ENCODE measurements at regions not wholly inside any gene's neighbourhood (a gene's known extent, or its start where the extent isn't known, plus 50 kb on each side); places are given as distances from the start of the nearest gene placed in this dataset.

DNA sequence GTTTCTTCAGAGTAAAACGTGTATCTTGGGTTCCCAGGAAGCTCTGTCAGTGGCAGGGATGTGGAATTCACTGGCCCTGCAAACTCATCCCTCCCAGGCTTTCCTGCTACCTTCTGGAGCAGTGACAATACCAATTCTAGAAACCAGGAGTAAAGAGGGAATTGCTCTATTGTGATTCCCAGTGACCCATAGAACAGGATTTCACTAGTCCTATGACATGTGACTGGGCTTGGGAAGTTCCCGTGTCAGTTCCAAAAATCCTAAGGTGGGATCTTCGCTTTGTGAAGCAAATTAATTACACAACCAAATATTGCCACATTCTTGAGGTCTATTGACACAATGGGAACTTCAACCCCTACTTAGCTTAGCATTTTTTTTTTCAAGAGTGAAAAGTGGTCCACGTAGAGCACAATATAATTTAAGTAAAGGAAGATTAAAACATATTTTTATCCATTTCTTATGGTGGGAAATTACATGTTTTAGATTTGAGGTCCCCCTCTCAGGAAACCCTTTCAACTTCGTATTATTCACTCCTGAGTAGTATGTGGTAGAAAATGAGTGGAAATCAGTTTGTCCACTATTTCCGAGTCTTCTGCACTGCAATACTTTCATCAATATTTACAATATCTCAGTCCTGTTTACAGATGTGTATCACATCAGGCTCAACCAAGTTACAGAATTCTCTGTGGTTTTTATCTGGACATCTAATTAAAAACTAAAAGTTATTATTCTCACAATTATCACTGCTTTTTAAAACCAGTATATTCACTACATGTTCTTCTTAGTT, 88.9 kb upstream of the SOX5 start (continued):
- TF ChIP-seq ZNF143 (CRISPR knock-in tag; IDR thresholded peaks at IDR 0.05) (no peak), PHF5A (CRISPR knock-in tag; IDR thresholded peaks at IDR 0.05; ENCODE audit: low read depth, unreplicated experiment) (no peak), ONECUT2 (CRISPR knock-in tag; IDR thresholded peaks at IDR 0.05) (peak; percentile 40; the same call in 1 of the 2 replicates), JDP2 (CRISPR knock-in tag; IDR thresholded peaks at IDR 0.05; ENCODE audit: borderline replicate concordance) (no peak), GATAD2A (CRISPR knock-in tag; IDR thresholded peaks at IDR 0.05) (peak; percentile 95), HMG20B (CRISPR knock-in tag; conservative IDR thresholded peaks at IDR 0.05) (0 out of 2 replicates have a peak, but pooled peaks have one; percentile 15), NCOA1 (CRISPR knock-in tag; IDR thresholded peaks at IDR 0.05) (no peak), REPIN1 (CRISPR knock-in tag; IDR thresholded peaks at IDR 0.05; ENCODE audit: borderline replicate concordance, low read depth) (peak; percentile 29; the same call in 1 of the 2 replicates), SOX6 (IDR thresholded peaks at IDR 0.05) (no peak), SOX6 (CRISPR knock-in tag; IDR thresholded peaks at IDR 0.05) (peak; percentile 96), HDAC6 (IDR thresholded peaks at IDR 0.05; ENCODE audit: low read depth, low read length) (0 out of 2 replicates have a peak, but pooled peaks have one; percentile 36), SCMH1 (CRISPR knock-in tag; IDR thresholded peaks at IDR 0.05; ENCODE audit: borderline replicate concordance) (no peak), NCOA2 (CRISPR knock-in tag; IDR thresholded peaks at IDR 0.05) (peak; percentile 89), KAT8 (CRISPR knock-in tag; IDR thresholded peaks at IDR 0.05) (0 out of 2 replicates have a peak, but pooled peaks have one; percentile 28), NR2F2 (IDR thresholded peaks at IDR 0.05; ENCODE audit: borderline replicate concordance, low read depth) (peak; percentile 65), ZNF747 (CRISPR knock-in tag; IDR thresholded peaks at IDR 0.05; ENCODE audit: borderline replicate concordance) (no peak), FOSL2 (CRISPR knock-in tag; IDR thresholded peaks at IDR 0.05) (peak; percentile 81), SIN3A (IDR thresholded peaks at IDR 0.05; ENCODE audit: borderline replicate concordance, low read depth, low read length) (0 out of 2 replicates have a peak, but pooled peaks have one; percentile 39), ZNF749 (CRISPR knock-in tag; IDR thresholded peaks at IDR 0.05; ENCODE audit: borderline replicate concordance) (0 out of 2 replicates have a peak, but pooled peaks have one; percentile 7), ZNF772 (CRISPR knock-in tag; IDR thresholded peaks at IDR 0.05) (no peak)
- TF ChIP-seq, protein P1, sequence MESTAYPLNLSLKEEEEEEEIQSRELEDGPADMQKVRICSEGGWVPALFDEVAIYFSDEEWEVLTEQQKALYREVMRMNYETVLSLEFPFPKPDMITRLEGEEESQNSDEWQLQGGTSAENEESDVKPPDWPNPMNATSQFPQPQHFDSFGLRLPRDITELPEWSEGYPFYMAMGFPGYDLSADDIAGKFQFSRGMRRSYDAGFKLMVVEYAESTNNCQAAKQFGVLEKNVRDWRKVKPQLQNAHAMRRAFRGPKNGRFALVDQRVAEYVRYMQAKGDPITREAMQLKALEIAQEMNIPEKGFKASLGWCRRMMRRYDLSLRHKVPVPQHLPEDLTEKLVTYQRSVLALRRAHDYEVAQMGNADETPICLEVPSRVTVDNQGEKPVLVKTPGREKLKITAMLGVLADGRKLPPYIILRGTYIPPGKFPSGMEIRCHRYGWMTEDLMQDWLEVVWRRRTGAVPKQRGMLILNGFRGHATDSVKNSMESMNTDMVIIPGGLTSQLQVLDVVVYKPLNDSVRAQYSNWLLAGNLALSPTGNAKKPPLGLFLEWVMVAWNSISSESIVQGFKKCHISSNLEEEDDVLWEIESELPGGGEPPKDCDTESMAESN (CRISPR knock-in tag; conservative IDR thresholded peaks at IDR 0.05): peak; percentile 56; the same call in 1 of the 2 replicates
- TF ChIP-seq, protein P2, sequence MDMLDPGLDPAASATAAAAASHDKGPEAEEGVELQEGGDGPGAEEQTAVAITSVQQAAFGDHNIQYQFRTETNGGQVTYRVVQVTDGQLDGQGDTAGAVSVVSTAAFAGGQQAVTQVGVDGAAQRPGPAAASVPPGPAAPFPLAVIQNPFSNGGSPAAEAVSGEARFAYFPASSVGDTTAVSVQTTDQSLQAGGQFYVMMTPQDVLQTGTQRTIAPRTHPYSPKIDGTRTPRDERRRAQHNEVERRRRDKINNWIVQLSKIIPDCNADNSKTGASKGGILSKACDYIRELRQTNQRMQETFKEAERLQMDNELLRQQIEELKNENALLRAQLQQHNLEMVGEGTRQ (IDR thresholded peaks at IDR 0.05; ENCODE audit: low read depth, low read length): no peak
- TF ChIP-seq, protein P2 (CRISPR knock-in tag; IDR thresholded peaks at IDR 0.05; ENCODE audit: borderline replicate concordance): peak; percentile 70; the same call in 1 of the 2 replicates
- TF ChIP-seq, protein P3, sequence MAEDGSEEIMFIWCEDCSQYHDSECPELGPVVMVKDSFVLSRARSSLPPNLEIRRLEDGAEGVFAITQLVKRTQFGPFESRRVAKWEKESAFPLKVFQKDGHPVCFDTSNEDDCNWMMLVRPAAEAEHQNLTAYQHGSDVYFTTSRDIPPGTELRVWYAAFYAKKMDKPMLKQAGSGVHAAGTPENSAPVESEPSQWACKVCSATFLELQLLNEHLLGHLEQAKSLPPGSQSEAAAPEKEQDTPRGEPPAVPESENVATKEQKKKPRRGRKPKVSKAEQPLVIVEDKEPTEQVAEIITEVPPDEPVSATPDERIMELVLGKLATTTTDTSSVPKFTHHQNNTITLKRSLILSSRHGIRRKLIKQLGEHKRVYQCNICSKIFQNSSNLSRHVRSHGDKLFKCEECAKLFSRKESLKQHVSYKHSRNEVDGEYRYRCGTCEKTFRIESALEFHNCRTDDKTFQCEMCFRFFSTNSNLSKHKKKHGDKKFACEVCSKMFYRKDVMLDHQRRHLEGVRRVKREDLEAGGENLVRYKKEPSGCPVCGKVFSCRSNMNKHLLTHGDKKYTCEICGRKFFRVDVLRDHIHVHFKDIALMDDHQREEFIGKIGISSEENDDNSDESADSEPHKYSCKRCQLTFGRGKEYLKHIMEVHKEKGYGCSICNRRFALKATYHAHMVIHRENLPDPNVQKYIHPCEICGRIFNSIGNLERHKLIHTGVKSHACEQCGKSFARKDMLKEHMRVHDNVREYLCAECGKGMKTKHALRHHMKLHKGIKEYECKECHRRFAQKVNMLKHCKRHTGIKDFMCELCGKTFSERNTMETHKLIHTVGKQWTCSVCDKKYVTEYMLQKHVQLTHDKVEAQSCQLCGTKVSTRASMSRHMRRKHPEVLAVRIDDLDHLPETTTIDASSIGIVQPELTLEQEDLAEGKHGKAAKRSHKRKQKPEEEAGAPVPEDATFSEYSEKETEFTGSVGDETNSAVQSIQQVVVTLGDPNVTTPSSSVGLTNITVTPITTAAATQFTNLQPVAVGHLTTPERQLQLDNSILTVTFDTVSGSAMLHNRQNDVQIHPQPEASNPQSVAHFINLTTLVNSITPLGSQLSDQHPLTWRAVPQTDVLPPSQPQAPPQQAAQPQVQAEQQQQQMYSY (CRISPR knock-in tag; IDR thresholded peaks at IDR 0.05): peak; percentile 24; the same call in 1 of the 2 replicates

Data from HepG2 (cell line).